Activated naive CD8-positive, alpha-beta T cell treated with anti-CD3 and anti-CD28 coated beads for 36 hours (primary cell): ENCODE measurements at regions not wholly inside any gene's neighbourhood (a gene's known extent, or its start where the extent isn't known, plus 50 kb on each side); places are given as distances from the start of the nearest gene placed in this dataset.
"Not testable (repeated sequence)": the region's sequence is repeated elsewhere in the genome, so short reads cannot be mapped to it uniquely, and the experiment has no call there.

Source experiments
- DNase-seq: peaks from one replicate; pipeline ENCODE4 v3.0.0; 2021
- H3K27ac Mint-ChIP-seq: one replicate; pipeline ENCODE4 v1.8.0; 2022; ENCODE audit warnings: mild to moderate bottlenecking, moderate library complexity, mixed read lengths
- H3K27me3 Mint-ChIP-seq: one replicate; pipeline ENCODE4 v1.8.0; 2022; ENCODE audit warnings: mild to moderate bottlenecking, mixed read lengths
- H3K36me3 Mint-ChIP-seq: one replicate; pipeline ENCODE4 v1.8.0; 2021; ENCODE audit warnings: mild to moderate bottlenecking, mixed read lengths
- H3K4me1 Mint-ChIP-seq: one replicate; pipeline ENCODE4 v1.8.0; 2021; ENCODE audit warnings: mixed read lengths
- H3K4me3 Mint-ChIP-seq: one replicate; pipeline ENCODE4 v1.8.0; 2022; ENCODE audit warnings: mild to moderate bottlenecking, moderate library complexity, mixed read lengths
- H3K9me3 Mint-ChIP-seq: one replicate; pipeline ENCODE4 v1.8.0; 2022; ENCODE audit warnings: mixed read lengths

DNA sequence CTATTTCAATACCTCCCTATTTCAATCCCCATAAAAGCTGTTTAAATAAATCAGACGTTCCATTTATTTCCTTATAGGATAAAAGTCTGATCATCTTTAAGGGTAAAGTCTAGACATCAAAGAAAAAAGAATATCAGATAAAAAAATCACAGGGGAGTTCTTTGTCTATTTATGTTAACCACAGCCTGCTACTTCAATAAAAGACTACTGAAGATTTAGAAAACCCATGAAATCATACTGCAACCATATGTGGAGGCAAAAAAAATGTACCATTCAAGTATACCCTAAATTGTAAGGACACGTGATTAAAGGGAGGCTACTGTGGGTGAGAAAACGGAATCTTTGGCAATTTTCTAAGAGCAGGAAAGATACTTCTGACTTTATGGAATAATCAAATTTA is 108.2 kb upstream of the TNFSF4 start:
- Mint-ChIP-seq H3K27me3 (no peaks in the 10 kb centered on the region), H3K4me3 (no peak overlapping the region), H3K9me3 (peaks cover 9% of the 10 kb centered on the region), H3K36me3 (peaks cover 33% of the 10 kb centered on the region), H3K4me1 (peaks cover 8% of the 10 kb centered on the region), H3K27ac (no peak overlapping the region)
- DNase-seq: no peak

DNA sequence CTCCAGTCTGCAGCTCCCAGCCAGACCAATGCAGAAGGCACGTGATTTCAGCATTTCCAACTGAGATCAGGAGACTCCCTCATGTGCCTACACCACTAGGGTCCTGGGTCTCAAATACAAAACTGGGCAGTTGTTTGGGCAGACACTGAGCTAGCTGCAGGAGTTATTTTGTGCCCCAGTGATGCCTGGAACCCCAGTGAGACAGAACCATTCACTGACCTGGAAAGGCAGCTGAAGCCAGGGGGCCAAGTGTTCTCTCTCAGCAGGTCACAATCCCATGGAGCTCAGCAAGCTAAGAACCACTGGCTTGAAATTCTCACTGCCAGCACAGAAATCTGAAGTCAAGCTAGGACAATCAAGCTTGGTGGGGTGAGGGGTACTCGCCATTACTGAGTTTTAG is 111.7 kb upstream of the TNFSF4 start:
- Mint-ChIP-seq H3K36me3 (peaks cover 50% of the 10 kb centered on the region), H3K9me3 (peaks cover 21% of the 10 kb centered on the region), H3K27ac (no peak overlapping the region), H3K27me3 (no peaks in the 10 kb centered on the region), H3K4me1 (peaks cover 8% of the 10 kb centered on the region), H3K4me3 (no peak overlapping the region)
- DNase-seq: no peak

DNA sequence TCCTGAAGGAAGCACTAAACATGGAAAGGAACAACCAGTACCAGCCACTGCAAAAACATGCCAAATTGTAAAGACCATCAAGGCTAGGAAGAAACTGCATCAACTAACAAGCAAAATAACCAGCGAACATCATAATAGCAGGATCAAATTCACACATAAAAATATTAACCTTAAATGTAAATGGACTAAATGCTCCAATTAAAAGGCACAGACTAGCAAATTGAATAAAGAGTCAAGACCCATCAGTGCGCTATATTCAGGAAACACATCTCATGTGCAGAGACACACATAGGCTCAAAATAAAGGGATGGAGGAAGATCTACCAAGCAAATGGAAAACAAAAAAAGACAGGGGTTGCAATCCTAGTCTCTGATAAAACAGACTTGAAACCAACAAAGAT is 117.2 kb upstream of the TNFSF4 start:
- not testable (repeated sequence) for DNase-seq, H3K27ac Mint-ChIP-seq, H3K4me3 Mint-ChIP-seq, H3K4me1 Mint-ChIP-seq, H3K27me3 Mint-ChIP-seq
- peaks cover 26% of the 10 kb centered on the region for H3K9me3 Mint-ChIP-seq
- peaks cover 51% of the 10 kb centered on the region for H3K36me3 Mint-ChIP-seq

DNA sequence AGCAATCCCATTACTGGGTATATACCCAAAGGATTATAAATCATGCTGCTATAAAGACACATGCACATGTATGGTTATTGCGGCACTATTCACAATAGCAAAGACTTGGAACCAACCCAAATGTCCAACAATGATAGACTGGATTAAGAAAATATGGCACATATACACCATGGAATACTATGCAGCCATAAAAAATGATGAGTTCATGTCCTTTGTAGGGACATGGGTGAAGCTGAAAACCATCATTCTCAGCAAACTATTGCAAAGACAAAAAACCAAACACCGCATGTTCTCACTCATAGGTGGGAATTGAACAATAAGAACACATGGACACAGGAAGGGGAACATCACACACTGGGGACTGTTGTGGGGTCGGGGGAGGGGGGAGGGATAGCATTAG is 120.9 kb upstream of the TNFSF4 start:
- H3K4me1 Mint-ChIP-seq: peaks cover 26% of the 10 kb centered on the region
- H3K4me3 Mint-ChIP-seq, H3K27ac Mint-ChIP-seq, DNase-seq, H3K27me3 Mint-ChIP-seq: not testable (repeated sequence)
- peaks cover 23% of the 10 kb centered on the region for H3K36me3 Mint-ChIP-seq
- peaks cover 16% of the 10 kb centered on the region for H3K9me3 Mint-ChIP-seq

DNA sequence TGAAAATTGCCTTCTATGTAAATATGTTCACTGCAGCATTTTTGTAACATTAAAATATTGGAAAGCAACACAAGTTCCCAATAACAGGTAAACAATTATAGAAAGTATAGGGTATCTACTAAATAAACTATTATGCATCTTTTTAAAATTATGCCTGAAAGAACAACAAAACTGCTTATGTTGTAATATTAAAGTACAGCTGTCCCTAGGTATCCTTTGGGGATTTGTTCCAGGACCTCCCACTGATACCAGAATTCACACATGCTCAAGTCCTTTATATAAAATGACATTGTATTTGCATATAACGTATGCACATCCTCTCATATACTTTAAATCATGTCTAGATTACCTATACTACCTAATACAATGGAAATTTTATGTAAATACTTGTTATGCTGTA is 121.8 kb upstream of the TNFSF4 start:
- H3K27ac Mint-ChIP-seq: no peak overlapping the region
- H3K4me3 Mint-ChIP-seq: no peak overlapping the region
- H3K27me3 Mint-ChIP-seq: no peaks in the 10 kb centered on the region
- no peak for DNase-seq
- peaks cover 16% of the 10 kb centered on the region for H3K36me3 Mint-ChIP-seq
- peaks cover 8% of the 10 kb centered on the region for H3K9me3 Mint-ChIP-seq
- H3K4me1 Mint-ChIP-seq: peaks cover 32% of the 10 kb centered on the region

DNA sequence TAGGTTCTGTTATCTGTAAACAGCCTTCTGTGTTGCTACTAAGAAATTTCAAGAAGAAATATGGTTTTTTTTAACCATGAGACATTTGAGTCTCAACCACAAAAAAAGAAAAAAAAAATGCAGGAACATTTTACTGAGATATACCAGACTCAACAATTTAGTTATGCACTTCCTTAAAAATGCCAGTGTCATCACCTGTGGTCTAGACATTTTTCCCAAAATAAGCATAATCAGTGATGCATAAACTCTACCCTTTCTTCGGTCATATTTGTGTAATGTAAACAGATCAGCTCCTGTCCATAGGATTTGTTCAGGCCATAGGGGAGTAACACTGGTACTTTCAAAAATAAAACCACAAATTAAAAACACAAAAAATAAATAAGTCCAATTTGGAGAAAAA is 122.6 kb upstream of the TNFSF4 start:
- Mint-ChIP-seq H3K27ac (no peak overlapping the region), H3K36me3 (peaks cover 15% of the 10 kb centered on the region), H3K4me1 (peaks cover 33% of the 10 kb centered on the region), H3K27me3 (no peaks in the 10 kb centered on the region), H3K9me3 (peaks cover 3% of the 10 kb centered on the region), H3K4me3 (no peak overlapping the region)
- no peak for DNase-seq

DNA sequence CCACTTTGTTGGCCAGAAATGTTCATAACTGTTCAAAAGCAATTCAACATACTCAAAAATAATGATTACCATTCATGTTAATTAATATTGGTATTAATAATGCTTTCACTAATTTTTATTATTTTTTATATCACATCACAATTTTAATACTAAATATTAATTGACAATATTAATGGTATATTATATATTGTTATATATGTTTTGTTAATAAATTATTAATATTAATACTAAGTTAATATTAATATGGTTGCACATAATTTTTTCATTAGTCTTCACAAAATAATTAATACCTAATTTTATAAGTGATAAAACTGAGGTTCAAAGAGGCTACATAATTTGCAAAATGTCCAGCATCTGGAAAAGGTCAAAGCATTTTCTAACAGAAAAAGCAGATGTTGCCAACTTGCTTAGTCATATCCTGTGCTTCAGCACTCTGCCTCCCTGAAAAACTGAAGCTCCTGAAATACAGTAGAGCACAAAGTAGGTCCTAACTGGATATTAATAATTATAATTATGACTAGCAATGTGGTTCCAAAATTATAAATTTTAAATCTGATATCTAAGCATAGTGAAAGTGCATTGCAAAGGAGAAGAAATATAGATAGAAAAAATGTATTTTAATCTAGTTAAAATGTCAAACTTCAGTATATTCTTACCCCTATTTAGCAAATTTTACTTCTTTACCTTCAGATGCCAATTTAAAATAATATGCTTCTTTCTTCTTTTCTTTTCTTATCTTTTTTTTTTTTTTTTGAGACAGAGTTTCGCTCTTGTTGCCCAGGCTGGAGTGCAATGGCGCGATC is 123.2 kb upstream of the TNFSF4 start:
- peak overlapping the region; percentile 55 for H3K4me3 Mint-ChIP-seq
- peaks cover 3% of the 10 kb centered on the region for H3K9me3 Mint-ChIP-seq
- peaks cover 34% of the 10 kb centered on the region for H3K4me1 Mint-ChIP-seq
- no peaks in the 10 kb centered on the region for H3K27me3 Mint-ChIP-seq
- DNase-seq: no peak
- H3K27ac Mint-ChIP-seq: peak overlapping the region; percentile 83
- H3K36me3 Mint-ChIP-seq: peaks cover 16% of the 10 kb centered on the region

DNA sequence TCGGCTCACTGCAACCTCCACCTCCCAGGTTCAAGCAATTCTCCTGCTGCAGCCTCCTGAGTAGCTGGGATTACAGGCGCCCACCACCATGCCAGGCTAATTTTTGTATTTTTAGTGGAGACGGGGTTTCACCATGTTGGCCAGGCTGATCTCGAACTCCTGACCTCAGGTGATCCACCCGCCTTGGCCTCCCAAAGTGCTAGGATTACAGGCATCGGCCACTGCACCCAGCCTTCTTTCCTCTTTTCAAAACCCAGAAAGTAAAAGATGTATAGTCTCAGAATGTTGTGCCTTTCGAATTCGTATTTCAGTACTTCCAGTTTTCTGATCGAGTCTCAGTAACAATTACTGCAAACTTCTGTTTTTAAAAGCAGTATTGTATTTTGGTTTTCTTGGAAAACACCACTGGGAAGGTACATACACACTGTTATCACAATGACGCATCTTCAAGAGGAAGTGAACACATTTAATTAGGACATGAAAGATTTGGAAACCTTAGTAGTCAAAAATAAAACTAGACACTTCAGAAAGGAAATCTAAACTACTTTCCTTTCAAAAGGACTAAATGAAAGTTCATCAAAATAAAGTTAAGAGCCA is 123.9 kb upstream of the TNFSF4 start:
- not testable (repeated sequence) for H3K27me3 Mint-ChIP-seq, DNase-seq, H3K9me3 Mint-ChIP-seq
- Mint-ChIP-seq H3K27ac (peak overlapping the region; percentile 83), H3K36me3 (peaks cover 14% of the 10 kb centered on the region), H3K4me3 (peak overlapping the region; percentile 55), H3K4me1 (peaks cover 34% of the 10 kb centered on the region)

DNA sequence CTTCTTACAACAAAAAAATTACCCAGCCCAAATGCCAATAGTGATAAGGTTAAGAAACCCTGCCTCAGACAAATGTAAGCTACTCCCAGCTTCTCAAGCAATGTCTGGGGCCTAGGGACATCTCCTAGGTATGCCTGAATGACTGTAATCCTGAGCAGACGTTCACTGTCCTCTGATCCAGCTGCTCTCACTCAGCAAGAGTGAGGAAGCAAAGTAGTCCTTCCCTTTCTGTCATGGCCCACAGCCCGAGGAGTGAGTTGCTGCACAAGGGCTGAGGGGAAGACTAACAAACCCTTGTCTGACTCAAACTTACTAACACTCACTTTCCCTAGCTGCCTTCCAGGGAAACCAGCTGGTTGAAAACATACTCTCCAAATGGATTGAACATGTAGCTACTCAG is 124.9 kb upstream of the TNFSF4 start:
- DNase-seq: no peak
- Mint-ChIP-seq H3K27ac (peak overlapping the region; percentile 83), H3K36me3 (peaks cover 11% of the 10 kb centered on the region), H3K27me3 (no peaks in the 10 kb centered on the region), H3K4me1 (peaks cover 34% of the 10 kb centered on the region), H3K4me3 (no peak overlapping the region), H3K9me3 (no peaks in the 10 kb centered on the region)

DNA sequence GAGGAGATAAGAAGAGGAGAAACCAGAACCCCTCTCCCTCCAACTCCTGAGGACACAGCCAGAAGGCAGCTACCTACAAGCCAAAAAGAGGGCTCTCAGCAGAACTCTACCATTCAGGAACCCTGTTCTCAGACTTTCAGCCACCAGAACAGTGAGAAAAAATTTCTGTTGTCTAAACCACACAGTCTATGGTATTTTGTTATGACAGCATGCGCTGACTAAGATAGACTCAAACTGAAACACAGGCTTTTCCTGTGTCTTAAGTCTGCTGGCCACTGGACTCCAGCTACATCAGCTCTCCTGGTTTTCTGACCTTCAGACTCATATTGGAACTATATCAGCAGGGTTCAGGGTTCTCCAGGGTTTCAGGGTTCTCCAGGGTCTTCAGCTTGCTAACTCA is 126.5 kb upstream of the TNFSF4 start:
- Mint-ChIP-seq H3K4me1 (peaks cover 34% of the 10 kb centered on the region), H3K27ac (no peak overlapping the region), H3K9me3 (no peaks in the 10 kb centered on the region), H3K4me3 (no peak overlapping the region), H3K27me3 (no peaks in the 10 kb centered on the region), H3K36me3 (peaks cover 6% of the 10 kb centered on the region)
- DNase-seq: no peak

DNA sequence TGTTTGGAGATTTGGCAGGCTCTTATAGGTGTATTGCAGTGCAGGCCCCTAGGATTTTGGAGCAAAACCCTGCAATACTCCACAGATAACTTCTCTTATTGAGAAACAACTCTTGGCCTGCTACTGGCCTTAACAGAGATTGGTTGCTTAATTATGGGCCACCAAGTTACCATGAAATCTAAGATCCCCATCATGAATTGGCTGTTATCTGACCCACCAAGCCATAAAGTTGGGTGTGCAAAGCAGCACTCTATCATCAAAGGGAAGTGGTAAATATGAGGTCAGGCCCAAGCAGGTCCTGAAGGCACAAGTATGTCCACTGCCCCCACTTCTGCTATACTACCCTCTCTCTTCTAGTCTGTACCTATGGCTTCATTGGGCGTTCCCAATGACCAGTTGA is 130.0 kb upstream of the TNFSF4 start:
- no peak overlapping the region for H3K4me3 Mint-ChIP-seq
- peaks cover 6% of the 10 kb centered on the region for H3K36me3 Mint-ChIP-seq
- H3K27me3 Mint-ChIP-seq: no peaks in the 10 kb centered on the region
- no peak overlapping the region for H3K27ac Mint-ChIP-seq
- H3K9me3 Mint-ChIP-seq: no peaks in the 10 kb centered on the region
- peaks cover 12% of the 10 kb centered on the region for H3K4me1 Mint-ChIP-seq
- DNase-seq: no peak

DNA sequence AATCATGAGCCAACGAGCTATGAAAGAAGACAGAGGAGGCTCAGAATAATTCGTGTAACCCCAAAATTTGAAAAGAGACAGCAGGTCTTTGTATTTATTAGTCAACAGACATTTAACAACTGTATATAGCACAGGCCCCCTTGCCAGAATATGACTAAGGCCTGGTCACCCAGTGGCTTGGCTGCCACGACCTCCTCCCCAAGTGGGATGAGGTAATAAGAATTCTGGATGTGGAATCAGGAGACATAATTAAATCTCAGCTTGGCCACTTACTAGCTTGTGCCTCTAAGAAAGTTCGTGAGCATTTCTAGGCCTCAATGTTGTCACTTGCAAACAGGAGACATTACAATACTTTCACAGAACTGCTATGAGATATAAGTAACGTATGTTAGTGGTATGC is 134.2 kb upstream of the TNFSF4 start:
- Mint-ChIP-seq H3K4me1 (no peaks in the 10 kb centered on the region), H3K27me3 (no peaks in the 10 kb centered on the region)

DNA sequence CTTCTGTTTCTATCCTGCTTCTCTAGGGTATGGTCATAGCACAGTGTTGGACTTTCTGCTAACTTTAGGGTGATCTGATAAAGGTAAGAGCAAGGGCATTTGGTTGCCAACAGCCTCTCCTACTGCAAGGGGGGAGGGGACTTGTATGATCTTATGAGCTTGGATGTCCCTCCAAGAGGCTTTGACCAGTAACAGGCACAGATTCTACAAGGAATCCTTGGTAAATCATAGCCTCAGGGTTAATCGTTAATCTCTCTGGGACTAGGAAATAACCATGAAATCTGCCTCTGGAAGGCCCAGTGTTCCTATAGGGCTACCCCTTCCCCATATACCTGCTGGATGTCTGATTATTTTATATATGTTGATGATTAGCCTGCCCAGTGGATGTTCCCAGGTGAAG is 134.8 kb upstream of the TNFSF4 start:
- no peaks in the 10 kb centered on the region for H3K27me3 Mint-ChIP-seq
- no peak for DNase-seq
- H3K9me3 Mint-ChIP-seq: no peaks in the 10 kb centered on the region
- H3K27ac Mint-ChIP-seq: no peak overlapping the region
- no peak overlapping the region for H3K4me3 Mint-ChIP-seq
- no peaks in the 10 kb centered on the region for H3K4me1 Mint-ChIP-seq
- H3K36me3 Mint-ChIP-seq: peaks cover 6% of the 10 kb centered on the region

More for the DNA sequence above, 134.2 kb upstream of the TNFSF4 start:
- no peak overlapping the region for H3K4me3 Mint-ChIP-seq
- H3K9me3 Mint-ChIP-seq: no peaks in the 10 kb centered on the region
- H3K27ac Mint-ChIP-seq: no peak overlapping the region
- DNase-seq: no peak
- H3K36me3 Mint-ChIP-seq: peaks cover 6% of the 10 kb centered on the region

DNA sequence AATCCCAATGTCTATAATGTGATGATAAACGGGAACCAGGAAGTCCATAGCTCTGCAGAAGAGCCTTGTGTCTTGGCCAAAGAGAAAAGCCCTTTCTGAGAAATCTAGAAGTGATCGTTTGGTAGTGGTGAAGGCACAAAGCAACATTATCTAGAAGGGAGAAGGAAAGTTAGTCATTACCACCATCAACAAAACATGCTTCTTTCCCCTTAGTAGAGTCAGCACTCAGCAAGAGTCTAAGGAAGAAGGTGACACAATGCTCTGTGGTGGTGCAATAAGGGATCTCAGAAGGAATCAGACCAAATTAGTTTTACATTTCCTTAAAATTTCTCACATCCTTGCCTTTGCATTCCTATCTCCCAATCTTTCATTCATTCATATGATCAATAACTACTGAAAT is 134.4 kb upstream of the PRDX6 start:
- Mint-ChIP-seq H3K9me3 (no peaks in the 10 kb centered on the region), H3K36me3 (peaks cover 6% of the 10 kb centered on the region), H3K27me3 (no peaks in the 10 kb centered on the region), H3K4me1 (no peaks in the 10 kb centered on the region), H3K4me3 (no peak overlapping the region), H3K27ac (no peak overlapping the region)
- DNase-seq: no peak

DNA sequence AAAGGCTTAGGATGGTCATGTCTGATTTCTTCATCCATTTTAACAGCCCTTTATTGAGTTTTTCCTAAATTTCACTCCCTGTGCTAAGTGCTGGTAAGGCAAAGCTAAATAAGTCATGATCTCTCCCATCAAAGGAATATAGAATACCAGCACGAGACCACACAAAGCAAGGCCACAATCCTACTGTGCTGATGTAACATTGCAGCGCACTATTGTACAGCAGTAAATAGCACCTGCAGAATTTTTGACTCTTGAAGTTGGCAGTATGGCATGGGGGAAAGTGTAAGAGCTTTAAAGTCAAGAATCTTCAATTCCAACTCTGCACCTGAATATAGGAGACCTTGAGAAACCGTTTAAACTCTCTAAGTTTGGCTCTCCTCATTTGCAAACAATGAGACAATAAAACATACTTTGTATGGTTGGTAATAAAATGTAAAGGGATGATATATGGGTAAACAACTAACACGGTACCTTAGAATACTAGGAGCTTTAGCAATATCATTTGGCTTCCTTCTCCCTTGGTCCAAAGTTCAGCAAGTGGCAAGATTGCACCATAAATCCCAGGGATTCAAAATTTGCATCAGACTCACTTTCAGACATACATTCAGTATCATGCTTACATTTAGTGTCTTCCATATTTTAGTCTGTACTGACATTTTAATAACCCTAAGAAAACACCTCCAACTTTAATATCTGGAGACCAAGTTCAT is 132.9 kb upstream of the PRDX6 start:
- H3K4me1 Mint-ChIP-seq: no peaks in the 10 kb centered on the region
- H3K36me3 Mint-ChIP-seq: peaks cover 11% of the 10 kb centered on the region
- no peaks in the 10 kb centered on the region for H3K27me3 Mint-ChIP-seq
- DNase-seq: no peak
- no peak overlapping the region for H3K27ac Mint-ChIP-seq
- H3K4me3 Mint-ChIP-seq: no peak overlapping the region
- no peaks in the 10 kb centered on the region for H3K9me3 Mint-ChIP-seq
